MM.1S (cell line): ENCODE measurements at regions not wholly inside any gene's neighbourhood (a gene's known extent, or its start where the extent isn't known, plus 50 kb on each side); places are given as distances from the start of the nearest gene placed in this dataset.

Experiments
- DNase-seq: peaks from one replicate; pipeline ENCODE4 v3.0.0-alpha.2; 2015
- H2AFZ ChIP-seq: fragments of 300-600 bp; sonication (generic); 2 replicates; pipeline ENCODE4 v1.6.0; 2016; ENCODE audit warnings: antibody characterized with exemption, low read length
- H3F3A ChIP-seq: fragments of 300-600 bp; sonication (generic); 2 replicates; pipeline ENCODE4 v1.6.1; 2016; ENCODE audit warnings: mild to moderate bottlenecking, antibody characterized with exemption, low read length, moderate library complexity, mixed read lengths; ENCODE audit not compliant: insufficient read depth
- H3K27ac ChIP-seq: fragments of 300-600 bp; sonication (generic); 2 replicates; pipeline ENCODE4 v1.5.1; 2016; ENCODE audit warnings: mild to moderate bottlenecking, low read length
- H3K27me3 ChIP-seq: fragments of 300-600 bp; sonication (generic); replicated peaks from 2 replicates; pipeline ENCODE4 v1.6.0; 2016; ENCODE audit warnings: low read length; ENCODE audit not compliant: insufficient read depth
- H3K36me3 ChIP-seq: fragments of 300-600 bp; sonication (generic); replicated peaks from 2 replicates; pipeline ENCODE4 v1.6.1; 2016; ENCODE audit warnings: mild to moderate bottlenecking, low read length, mixed read lengths; ENCODE audit not compliant: insufficient read depth
- H3K4me1 ChIP-seq: fragments of 300-600 bp; sonication (generic); 2 replicates; pipeline ENCODE4 v1.6.1; 2016; ENCODE audit warnings: low read length, mixed read lengths
- H3K4me2 ChIP-seq: fragments of 300-600 bp; sonication (generic); 2 replicates; pipeline ENCODE4 v1.6.0; 2016; ENCODE audit warnings: low read depth, low read length
- H3K4me3 ChIP-seq: fragments of 300-600 bp; sonication (generic); 2 replicates; pipeline ENCODE4 v1.5.1; 2016; ENCODE audit warnings: low read length, mixed read lengths
- H3K79me2 ChIP-seq: fragments of 300-600 bp; sonication (generic); 2 replicates; pipeline ENCODE4 v1.6.1; 2016; ENCODE audit warnings: mixed run types, low read length, mixed read lengths
- H3K9ac ChIP-seq: fragments of 300-600 bp; sonication (generic); 2 replicates; pipeline ENCODE4 v1.6.1; 2016; ENCODE audit warnings: low read length, mixed read lengths
- H3K9me2 ChIP-seq: fragments of 300-600 bp; sonication (generic); replicated peaks from 2 replicates; pipeline ENCODE4 v1.6.1; 2016; ENCODE audit warnings: mild to moderate bottlenecking, low read length, mixed read lengths; ENCODE audit not compliant: insufficient read depth
- H3K9me3 ChIP-seq: fragments of 300-600 bp; sonication (generic); replicated peaks from 2 replicates; pipeline ENCODE4 v1.6.1; 2016; ENCODE audit warnings: mild to moderate bottlenecking, low read length, mixed read lengths; ENCODE audit not compliant: insufficient read depth
- H4K20me1 ChIP-seq: fragments of 300-600 bp; sonication (generic); 2 replicates; pipeline ENCODE4 v1.6.1; 2016; ENCODE audit warnings: mild to moderate bottlenecking, low read length, moderate library complexity, mixed read lengths; ENCODE audit not compliant: insufficient read depth
- CTCF ChIP-seq: fragments of 300-600 bp; sonication (generic); IDR thresholded peaks from 2 replicates; pipeline ENCODE4 v1.5.1; 2016; ENCODE audit warnings: antibody characterized with exemption, low read length, mixed read lengths
- EZH2 ChIP-seq: fragments of 300-600 bp; sonication (generic); optimal IDR thresholded peaks from 2 replicates; pipeline ENCODE3; 2017; ENCODE audit warnings: low read depth, mild to moderate bottlenecking, antibody characterized with exemption, low read length, mixed read lengths
- EZH2phosphoT487 ChIP-seq: fragments of 300-600 bp; sonication (generic); IDR thresholded peaks from 2 replicates; pipeline ENCODE4 v1.6.1; 2018; ENCODE audit warnings: antibody characterized with exemption, low read length

GRCh38 chr4:90064196-90064595 lies 63.0 kb upstream of the CCSER1 start:
- DNase-seq, result no peak
- Histone ChIP-seq H3K79me2 (no peaks in the 10 kb centered on the region), H3K4me1 (no peaks in the 10 kb centered on the region), H2AFZ (no peak overlapping the region), H3K27ac (no peak overlapping the region), H4K20me1 (no peaks in the 10 kb centered on the region), H3K4me2 (no peak overlapping the region), H3K9me2 (no peaks in the 10 kb centered on the region), H3K9me3 (no peaks in the 10 kb centered on the region), H3F3A (no peaks in the 10 kb centered on the region), H3K36me3 (no peaks in the 10 kb centered on the region), H3K27me3 (no peaks in the 10 kb centered on the region), H3K9ac (no peak overlapping the region), H3K4me3 (no peak overlapping the region)
- TF ChIP-seq CTCF, result no peak
- TF ChIP-seq EZH2phosphoT487, result no peak
- TF ChIP-seq EZH2, result no peak

GRCh38 chr4:90069151-90069550 lies 58.0 kb upstream of the CCSER1 start:
- Histone ChIP-seq H3K9me3 (no peaks in the 10 kb centered on the region), H3F3A (no peaks in the 10 kb centered on the region), H3K4me3 (no peak overlapping the region), H3K36me3 (no peaks in the 10 kb centered on the region), H3K9me2 (no peaks in the 10 kb centered on the region), H3K27me3 (no peaks in the 10 kb centered on the region), H3K27ac (no peak overlapping the region), H3K9ac (no peak overlapping the region), H3K4me1 (no peaks in the 10 kb centered on the region), H3K79me2 (no peaks in the 10 kb centered on the region), H2AFZ (no peak overlapping the region), H3K4me2 (no peak overlapping the region), H4K20me1 (no peaks in the 10 kb centered on the region)
- no peak for TF ChIP-seq EZH2phosphoT487
- DNase-seq, result no peak

DNA sequence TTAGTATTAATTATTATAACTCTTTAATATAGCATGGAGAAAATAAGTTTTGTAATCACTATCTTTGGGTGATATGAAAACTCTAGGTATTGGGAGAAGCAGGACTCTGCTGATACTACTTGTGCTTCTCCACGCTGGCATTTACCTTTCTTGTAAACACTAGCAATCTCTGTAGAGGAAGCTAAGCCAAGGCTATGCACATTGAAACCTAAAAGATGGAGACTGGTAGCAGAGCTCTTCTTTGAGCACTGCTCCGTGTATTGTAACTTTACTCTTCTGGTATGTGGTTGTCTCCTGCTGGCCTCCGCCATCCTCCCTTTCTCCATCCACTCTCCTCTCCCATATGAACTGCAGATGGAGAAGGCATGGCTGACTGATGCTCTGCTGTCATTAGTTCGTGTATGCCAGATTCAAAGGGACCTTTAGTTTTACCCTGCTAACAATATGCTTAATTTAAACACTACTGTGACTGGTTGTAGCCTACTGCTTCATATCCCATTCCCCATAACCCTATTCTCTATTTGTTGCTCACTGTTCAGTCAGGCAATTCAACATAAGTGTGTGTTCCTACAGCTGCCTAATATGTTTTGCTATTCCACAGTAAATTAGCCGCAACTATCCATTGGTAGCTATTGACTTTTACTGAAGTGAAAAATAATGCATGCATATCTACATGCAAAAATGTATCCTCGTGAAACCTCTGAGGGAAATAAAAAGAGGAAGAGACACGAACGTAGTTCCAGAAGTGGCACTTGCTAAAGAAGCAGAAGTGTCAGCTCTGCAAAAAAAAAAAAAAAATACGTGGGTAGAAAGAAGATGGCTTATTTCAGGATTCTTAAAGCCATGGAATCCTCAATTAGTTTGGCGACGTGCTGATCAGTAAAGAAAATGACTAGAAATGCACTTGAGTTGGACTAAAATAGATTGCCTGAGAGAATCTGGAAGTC lies 55.6 kb upstream of the CCSER1 start:
- no peak for TF ChIP-seq EZH2phosphoT487

DNA sequence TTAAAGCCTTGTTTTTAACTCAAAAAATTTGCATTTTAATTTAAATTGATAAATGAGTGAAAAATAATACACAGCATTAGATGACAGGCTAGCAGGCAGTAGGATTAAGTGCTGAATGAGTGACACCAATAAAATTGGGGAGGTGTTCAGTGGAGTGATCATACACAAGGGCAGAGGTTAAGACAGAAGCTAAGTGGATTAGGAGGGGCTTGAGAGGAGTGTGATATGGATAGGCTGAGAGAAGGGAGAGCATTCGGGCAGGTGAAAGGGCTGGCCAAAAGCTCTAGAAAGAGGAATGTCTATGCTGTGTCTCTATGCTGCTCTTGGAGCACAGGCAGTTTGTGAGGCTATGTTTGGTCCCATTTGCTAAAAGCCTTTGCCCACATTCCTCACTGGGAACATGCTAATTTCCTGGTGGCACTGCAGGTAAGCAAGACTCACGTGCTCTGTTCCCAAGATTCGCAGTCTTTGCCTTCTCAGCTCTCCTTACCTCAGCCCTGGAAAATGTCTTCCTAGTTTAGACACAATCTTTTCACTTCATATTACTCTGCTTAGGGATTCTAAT lies 52.8 kb upstream of the CCSER1 start:
- no peak for DNase-seq
- H3K9ac ChIP-seq, result no peak overlapping the region
- no peak overlapping the region for H3K27ac ChIP-seq
- H4K20me1 ChIP-seq, result no peaks in the 10 kb centered on the region
- no peaks in the 10 kb centered on the region for H3K36me3 ChIP-seq
- H3F3A ChIP-seq, result no peaks in the 10 kb centered on the region
- no peak overlapping the region for H3K4me2 ChIP-seq
- TF ChIP-seq EZH2, result no peak
- TF ChIP-seq EZH2phosphoT487, result no peak
- TF ChIP-seq CTCF, result no peak
- no peaks in the 10 kb centered on the region for H3K4me1 ChIP-seq
- no peak overlapping the region for H2AFZ ChIP-seq
- H3K9me2 ChIP-seq, result no peaks in the 10 kb centered on the region
- no peaks in the 10 kb centered on the region for H3K27me3 ChIP-seq
- H3K79me2 ChIP-seq, result no peaks in the 10 kb centered on the region
- no peak overlapping the region for H3K4me3 ChIP-seq
- no peaks in the 10 kb centered on the region for H3K9me3 ChIP-seq

More for the DNA sequence above, 55.6 kb upstream of the CCSER1 start:
- Histone ChIP-seq H3K27me3 (no peaks in the 10 kb centered on the region), H3K4me1 (no peaks in the 10 kb centered on the region), H2AFZ (no peak overlapping the region), H3K4me3 (no peak overlapping the region), H3K9me3 (no peaks in the 10 kb centered on the region), H3K9ac (no peak overlapping the region), H4K20me1 (no peaks in the 10 kb centered on the region), H3F3A (no peaks in the 10 kb centered on the region), H3K4me2 (no peak overlapping the region), H3K27ac (no peak overlapping the region), H3K79me2 (no peaks in the 10 kb centered on the region), H3K36me3 (no peaks in the 10 kb centered on the region), H3K9me2 (no peaks in the 10 kb centered on the region)
- DNase-seq, result no peak
